ENCODE measurements at regions not wholly inside any gene's neighbourhood (a gene's known extent, or its start where the extent isn't known, plus 50 kb on each side); places are given as distances from the start of the nearest gene placed in this dataset.

GRCh38 chr3:180189310-180189648 lies 152.5 kb upstream of the PEX5L start:
- no peaks in the 10 kb centered on the region for H3K4me1 Mint-ChIP-seq (ENCODE audit: low read depth)
- DNase-seq (no peak), ATAC-seq (no peak)
- no peaks in the 10 kb centered on the region for H3K36me3 Mint-ChIP-seq (ENCODE audit: low read depth)
- POLR2A ChIA-PET: no interaction called here
- CTCF ChIA-PET: no interaction called here
- H3K27ac Mint-ChIP-seq: no peak overlapping the region
- no peaks in the 10 kb centered on the region for H3K27me3 Mint-ChIP-seq (ENCODE audit: low read depth)
- H3K4me3 Mint-ChIP-seq: no peak overlapping the region
- no peaks in the 10 kb centered on the region for H3K9me3 Mint-ChIP-seq (ENCODE audit: insufficient read depth)

- Mint-ChIP-seq H3K27me3 (ENCODE audit: low read depth) (no peaks in the 10 kb centered on the region), H3K4me3 (no peak overlapping the region), H3K9me3 (ENCODE audit: insufficient read depth) (no peaks in the 10 kb centered on the region), H3K27ac (no peak overlapping the region), H3K36me3 (ENCODE audit: low read depth) (no peaks in the 10 kb centered on the region), H3K4me1 (ENCODE audit: low read depth) (no peaks in the 10 kb centered on the region)
- DNase-seq (no peak), ATAC-seq (no peak)
- ChIA-PET CTCF (no interaction called here), POLR2A (no interaction called here)
These were observed 159.9 kb upstream of the PEX5L start for GRCh38 chr3:180196658-180197057.

- H3K36me3 Mint-ChIP-seq (ENCODE audit: low read depth): no peaks in the 10 kb centered on the region
- no peaks in the 10 kb centered on the region for H3K27me3 Mint-ChIP-seq (ENCODE audit: low read depth)
- no peaks in the 10 kb centered on the region for H3K4me1 Mint-ChIP-seq (ENCODE audit: low read depth)
- no peak for DNase-seq
- no peak overlapping the region for H3K4me3 Mint-ChIP-seq
- CTCF ChIA-PET: no interaction called here
- H3K9me3 Mint-ChIP-seq (ENCODE audit: insufficient read depth): no peaks in the 10 kb centered on the region
- POLR2A ChIA-PET: no interaction called here
- H3K27ac Mint-ChIP-seq: no peak overlapping the region
- ATAC-seq: no peak
These were observed 162.8 kb upstream of the PEX5L start for GRCh38 chr3:180199417-180199995.

- ChIA-PET CTCF (no interaction called here), POLR2A (no interaction called here)
- no peaks in the 10 kb centered on the region for H3K36me3 Mint-ChIP-seq (ENCODE audit: low read depth)
- no peaks in the 10 kb centered on the region for H3K4me1 Mint-ChIP-seq (ENCODE audit: low read depth)
- H3K27me3 Mint-ChIP-seq (ENCODE audit: low read depth): no peaks in the 10 kb centered on the region
- H3K4me3 Mint-ChIP-seq: no peak overlapping the region
- H3K27ac Mint-ChIP-seq: no peak overlapping the region
- DNase-seq: no peak
- ATAC-seq: no peak
- peaks cover 6% of the 10 kb centered on the region for H3K9me3 Mint-ChIP-seq (ENCODE audit: insufficient read depth)
These were observed 179.1 kb upstream of the PEX5L start for GRCh38 chr3:180215866-180216265.

GRCh38 chr3:180223268-180223667 lies 186.5 kb upstream of the PEX5L start:
- no peaks in the 10 kb centered on the region for H3K4me1 Mint-ChIP-seq (ENCODE audit: low read depth)
- POLR2A ChIA-PET: no interaction called here
- CTCF ChIA-PET: no interaction called here
- H3K27me3 Mint-ChIP-seq (ENCODE audit: low read depth): no peaks in the 10 kb centered on the region
- H3K9me3 Mint-ChIP-seq (ENCODE audit: insufficient read depth): peaks cover 12% of the 10 kb centered on the region
- H3K4me3 Mint-ChIP-seq: no peak overlapping the region
- no peak overlapping the region for H3K27ac Mint-ChIP-seq
- no peaks in the 10 kb centered on the region for H3K36me3 Mint-ChIP-seq (ENCODE audit: low read depth)
- ATAC-seq (no peak), DNase-seq (no peak)

GRCh38 chr3:180229113-180229512 lies 192.4 kb upstream of the PEX5L start:
- no peak for DNase-seq
- ChIA-PET POLR2A (no interaction called here), CTCF (no interaction called here)
- Mint-ChIP-seq H3K9me3 (ENCODE audit: insufficient read depth) (peaks cover 16% of the 10 kb centered on the region), H3K27me3 (ENCODE audit: low read depth) (no peaks in the 10 kb centered on the region), H3K36me3 (ENCODE audit: low read depth) (no peaks in the 10 kb centered on the region), H3K4me1 (ENCODE audit: low read depth) (no peaks in the 10 kb centered on the region), H3K27ac (no peak overlapping the region), H3K4me3 (no peak overlapping the region)
- ATAC-seq: no peak

- H3K4me1 Mint-ChIP-seq (ENCODE audit: low read depth): no peaks in the 10 kb centered on the region
- no peak overlapping the region for H3K4me3 Mint-ChIP-seq
- no peaks in the 10 kb centered on the region for H3K9me3 Mint-ChIP-seq (ENCODE audit: insufficient read depth)
- POLR2A ChIA-PET: no interaction called here
- CTCF ChIA-PET: no interaction called here
- DNase-seq (no peak), ATAC-seq (no peak)
- H3K27ac Mint-ChIP-seq: no peak overlapping the region
- no peaks in the 10 kb centered on the region for H3K27me3 Mint-ChIP-seq (ENCODE audit: low read depth)
- no peaks in the 10 kb centered on the region for H3K36me3 Mint-ChIP-seq (ENCODE audit: low read depth)
These were observed 203.2 kb upstream of the PEX5L start for GRCh38 chr3:180239939-180240338.

- ATAC-seq: no peak
These were observed 210.0 kb upstream of the PEX5L start for GRCh38 chr3:180246688-180247195.

GRCh38 chr3:180250172-180250571 lies 213.4 kb upstream of the PEX5L start:
- Mint-ChIP-seq H3K27me3 (ENCODE audit: low read depth) (no peaks in the 10 kb centered on the region), H3K4me1 (ENCODE audit: low read depth) (no peaks in the 10 kb centered on the region), H3K27ac (no peak overlapping the region), H3K9me3 (ENCODE audit: insufficient read depth) (no peaks in the 10 kb centered on the region), H3K36me3 (ENCODE audit: low read depth) (no peaks in the 10 kb centered on the region), H3K4me3 (no peak overlapping the region)
- CTCF ChIA-PET: no interaction called here
- POLR2A ChIA-PET: no interaction called here
- no peak for ATAC-seq
- DNase-seq: no peak

More at GRCh38 chr3:180246688-180247195, 210.0 kb upstream of the PEX5L start:
- no peak overlapping the region for H3K4me3 Mint-ChIP-seq
- ChIA-PET CTCF (no interaction called here), POLR2A (no interaction called here)
- no peak for DNase-seq
- H3K9me3 Mint-ChIP-seq (ENCODE audit: insufficient read depth): no peaks in the 10 kb centered on the region
- no peaks in the 10 kb centered on the region for H3K4me1 Mint-ChIP-seq (ENCODE audit: low read depth)
- no peaks in the 10 kb centered on the region for H3K36me3 Mint-ChIP-seq (ENCODE audit: low read depth)
- H3K27ac Mint-ChIP-seq: no peak overlapping the region
- no peaks in the 10 kb centered on the region for H3K27me3 Mint-ChIP-seq (ENCODE audit: low read depth)

- H3K4me1 Mint-ChIP-seq (ENCODE audit: low read depth): no peaks in the 10 kb centered on the region
- H3K4me3 Mint-ChIP-seq: no peak overlapping the region
- no peaks in the 10 kb centered on the region for H3K9me3 Mint-ChIP-seq (ENCODE audit: insufficient read depth)
- ATAC-seq (no peak), DNase-seq (no peak)
- ChIA-PET CTCF (no interaction called here), POLR2A (no interaction called here)
- H3K27ac Mint-ChIP-seq: no peak overlapping the region
- no peaks in the 10 kb centered on the region for H3K27me3 Mint-ChIP-seq (ENCODE audit: low read depth)
- no peaks in the 10 kb centered on the region for H3K36me3 Mint-ChIP-seq (ENCODE audit: low read depth)
These were observed 215.9 kb upstream of the PEX5L start for GRCh38 chr3:180252683-180253082.

- no peaks in the 10 kb centered on the region for H3K27me3 Mint-ChIP-seq (ENCODE audit: low read depth)
- H3K4me1 Mint-ChIP-seq (ENCODE audit: low read depth): no peaks in the 10 kb centered on the region
- ATAC-seq: no peak
- ChIA-PET CTCF (no interaction called here), POLR2A (no interaction called here)
- no peaks in the 10 kb centered on the region for H3K36me3 Mint-ChIP-seq (ENCODE audit: low read depth)
- no peak for DNase-seq
- no peak overlapping the region for H3K4me3 Mint-ChIP-seq
- H3K9me3 Mint-ChIP-seq (ENCODE audit: insufficient read depth): no peaks in the 10 kb centered on the region
- no peak overlapping the region for H3K27ac Mint-ChIP-seq
These were observed 216.5 kb upstream of the PEX5L start for GRCh38 chr3:180253283-180253682.

- ATAC-seq (no peak), DNase-seq (no peak)
- POLR2A ChIA-PET: no interaction called here
- Mint-ChIP-seq H3K9me3 (ENCODE audit: insufficient read depth) (peaks cover 19% of the 10 kb centered on the region), H3K27me3 (ENCODE audit: low read depth) (no peaks in the 10 kb centered on the region), H3K27ac (no peak overlapping the region), H3K4me1 (ENCODE audit: low read depth) (peaks cover 17% of the 10 kb centered on the region), H3K36me3 (ENCODE audit: low read depth) (no peaks in the 10 kb centered on the region), H3K4me3 (no peak overlapping the region)
- CTCF ChIA-PET: no interaction called here
These were observed 227.7 kb upstream of the PEX5L start for GRCh38 chr3:180264479-180264878.

GRCh38 chr3:180265551-180265950 lies 228.8 kb upstream of the PEX5L start:
- H3K4me1 Mint-ChIP-seq (ENCODE audit: low read depth): peaks cover 17% of the 10 kb centered on the region
- POLR2A ChIA-PET: no interaction called here
- ATAC-seq (no peak), DNase-seq (no peak)
- H3K27ac Mint-ChIP-seq: no peak overlapping the region
- H3K4me3 Mint-ChIP-seq: no peak overlapping the region
- H3K9me3 Mint-ChIP-seq (ENCODE audit: insufficient read depth): peaks cover 10% of the 10 kb centered on the region
- no peaks in the 10 kb centered on the region for H3K27me3 Mint-ChIP-seq (ENCODE audit: low read depth)
- CTCF ChIA-PET: no interaction called here
- H3K36me3 Mint-ChIP-seq (ENCODE audit: low read depth): no peaks in the 10 kb centered on the region
